ENCODE measurements at regions not wholly inside any gene's neighbourhood (a gene's known extent, or its start where the extent isn't known, plus 50 kb on each side); places are given as distances from the start of the nearest gene placed in this dataset.
"Not testable (repeated sequence)": the region's sequence is repeated elsewhere in the genome, so short reads cannot be mapped to it uniquely, and the experiment has no call there.

- no peak for DNase-seq (ENCODE audit: low spot score)
- in situ Hi-C loops (cut with HindIII; ENCODE audit: low sequenced_read_pairs): no loop called here
Observed at GRCh38 chr2:143877876-143878530, 641.9 kb downstream of the ZEB2 start.

- no peak for DNase-seq (ENCODE audit: low spot score)
- in situ Hi-C loops (cut with HindIII; ENCODE audit: low sequenced_read_pairs): no loop called here
Observed at GRCh38 chr2:143877056-143877455, 642.9 kb downstream of the ZEB2 start.

DNA sequence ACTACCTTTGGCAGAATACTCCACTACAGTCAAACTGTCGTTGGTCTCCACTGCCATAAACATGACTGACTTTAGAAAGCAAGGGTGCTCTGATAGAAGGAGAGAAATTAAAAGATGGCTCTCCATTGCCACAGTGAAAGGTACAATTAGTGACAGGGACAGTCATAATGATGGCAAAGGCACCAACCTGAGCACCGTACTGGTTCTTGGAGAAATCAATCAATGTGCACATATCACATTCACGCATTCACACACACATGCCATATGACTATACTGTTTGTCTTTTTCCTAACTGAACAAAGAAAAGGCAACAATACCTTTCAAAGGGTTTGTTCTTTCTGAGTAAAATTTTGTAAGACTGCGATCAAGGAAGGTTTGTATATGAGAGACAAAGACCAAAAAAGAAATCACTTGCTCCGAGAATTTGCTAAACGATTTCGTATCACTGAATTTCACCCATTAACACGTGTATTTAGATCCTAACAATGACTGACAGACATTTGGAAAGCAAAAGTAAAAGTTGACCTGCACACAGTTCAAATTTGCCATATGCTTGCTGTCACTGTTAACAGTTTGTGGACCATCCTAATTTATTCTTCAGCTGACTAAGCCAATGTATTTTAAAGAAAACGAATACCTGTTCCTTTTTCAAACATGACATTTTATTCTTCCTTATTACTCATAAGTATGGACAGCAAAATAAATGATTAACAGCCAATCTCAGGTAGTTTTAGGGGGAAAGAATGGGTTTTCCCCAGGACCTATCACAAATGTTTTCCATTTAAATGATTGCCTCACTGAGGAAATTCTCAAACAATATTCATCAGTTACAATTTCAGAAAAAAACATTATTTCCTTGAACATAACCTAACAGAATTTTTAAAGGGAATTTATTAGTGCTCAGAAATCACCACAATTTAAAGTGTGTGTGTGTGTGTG, 644.4 kb downstream of the ZEB2 start:
- in situ Hi-C loops (cut with HindIII; ENCODE audit: low sequenced_read_pairs): no loop called here

DNA sequence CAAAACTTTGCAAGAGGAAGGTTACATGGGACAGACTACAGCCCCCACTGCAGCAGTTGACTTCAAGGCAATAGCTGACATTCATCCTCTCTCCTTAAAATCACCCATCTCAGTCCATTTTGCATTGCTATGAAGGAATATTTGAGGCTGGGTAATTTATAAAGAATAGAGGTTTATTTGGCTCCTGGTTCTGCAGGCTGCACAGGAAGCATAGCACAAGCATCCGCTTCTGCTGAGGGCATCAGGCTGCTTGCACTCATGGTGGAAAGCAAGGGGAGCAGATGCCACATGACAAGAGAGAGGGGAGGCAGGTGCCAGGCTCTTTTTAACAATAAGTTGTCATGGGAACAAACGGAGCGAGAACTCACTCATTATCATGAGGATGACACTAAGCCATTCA, 646.0 kb downstream of the ZEB2 start:
- in situ Hi-C loops (cut with HindIII; ENCODE audit: low sequenced_read_pairs): no loop called here
- DNase-seq (ENCODE audit: low spot score): no peak

More for the DNA sequence above, 644.4 kb downstream of the ZEB2 start:
- no peak for DNase-seq (ENCODE audit: low spot score)

- DNase-seq (ENCODE audit: low spot score): no peak
- in situ Hi-C loops (cut with HindIII; ENCODE audit: low sequenced_read_pairs): no loop called here
Observed at GRCh38 chr2:143870696-143871095, 649.2 kb downstream of the ZEB2 start.

DNA sequence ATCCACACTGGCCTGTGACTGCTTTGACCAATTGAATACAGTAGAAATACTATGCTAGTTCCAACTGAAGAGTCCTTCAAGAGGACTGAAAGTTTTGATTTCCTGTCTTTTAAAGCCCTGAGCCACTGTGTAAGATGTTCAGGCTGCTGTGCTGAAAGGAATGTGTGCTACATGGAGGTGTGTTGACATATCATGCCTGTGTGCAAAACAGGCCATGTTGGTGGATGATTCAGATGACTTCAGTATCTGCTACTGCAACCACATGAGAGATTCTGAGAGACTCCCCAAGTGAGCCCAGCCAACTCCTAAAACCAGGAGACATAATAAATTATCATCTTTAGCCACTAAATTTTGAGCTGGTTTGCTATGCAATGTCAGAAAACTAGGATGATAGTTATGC, 662.9 kb downstream of the ZEB2 start:
- in situ Hi-C loops (cut with HindIII; ENCODE audit: low sequenced_read_pairs): no loop called here
- no peak for DNase-seq (ENCODE audit: low spot score)

DNA sequence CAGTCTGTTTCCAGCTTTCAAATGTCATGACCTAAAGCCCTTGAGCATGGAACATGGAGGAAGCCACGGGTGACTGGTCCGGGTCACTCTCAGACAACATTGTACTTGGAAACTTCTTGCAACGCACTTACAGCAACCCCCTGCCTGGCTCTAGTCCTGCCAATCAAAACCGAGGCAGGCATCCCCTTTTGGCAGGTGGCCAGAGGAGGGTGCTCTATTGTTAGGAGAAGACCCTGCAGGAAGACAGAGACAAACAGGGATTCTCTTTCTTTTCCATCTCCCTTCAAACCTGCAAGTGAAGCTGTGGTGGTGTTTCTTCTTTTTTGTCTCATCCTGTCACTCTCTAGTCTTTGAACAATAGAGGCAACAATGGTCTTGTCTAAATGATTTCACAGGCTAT, 667.2 kb downstream of the ZEB2 start:
- in situ Hi-C loops (cut with HindIII; ENCODE audit: low sequenced_read_pairs): no loop called here
- DNase-seq (ENCODE audit: low spot score): no peak

GRCh38 chr2:143850084-143850483, 669.8 kb downstream of the ZEB2 start:
- in situ Hi-C loops (cut with HindIII; ENCODE audit: low sequenced_read_pairs): no loop called here
- no peak for DNase-seq (ENCODE audit: low spot score)

GRCh38 chr2:143847257-143847656, 672.7 kb downstream of the ZEB2 start:
- in situ Hi-C loops (cut with HindIII; ENCODE audit: low sequenced_read_pairs): no loop called here
- DNase-seq (ENCODE audit: low spot score): no peak

- in situ Hi-C loops (cut with HindIII; ENCODE audit: low sequenced_read_pairs): no loop called here
- no peak for DNase-seq (ENCODE audit: low spot score)
Observed at GRCh38 chr2:143844986-143845385, 674.9 kb downstream of the ZEB2 start.

DNA sequence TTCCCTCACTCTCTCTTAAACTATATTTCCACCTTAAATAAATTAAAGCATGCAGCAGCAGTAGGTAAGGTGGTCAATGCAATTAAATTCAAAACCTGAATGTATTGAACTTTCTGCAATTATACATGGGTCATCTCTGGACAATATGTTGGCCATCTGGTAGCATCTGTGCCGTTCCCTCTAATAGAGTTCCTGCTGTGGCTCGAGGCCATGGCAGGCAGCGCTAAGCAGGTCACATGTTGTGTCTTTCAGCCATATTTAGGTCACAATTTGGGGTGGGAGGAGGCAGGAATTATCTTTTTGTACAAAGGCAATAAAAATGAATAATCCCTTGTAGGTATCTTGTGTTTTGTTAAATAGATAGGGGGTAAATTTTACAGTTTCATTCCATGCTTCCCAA, 676.2 kb downstream of the ZEB2 start:
- DNase-seq (ENCODE audit: low spot score): peak; percentile 67
- in situ Hi-C loops (cut with HindIII; ENCODE audit: low sequenced_read_pairs): no loop called here

GRCh38 chr2:143842836-143843235, 677.1 kb downstream of the ZEB2 start:
- no peak for DNase-seq (ENCODE audit: low spot score)
- in situ Hi-C loops (cut with HindIII; ENCODE audit: low sequenced_read_pairs): no loop called here

DNA sequence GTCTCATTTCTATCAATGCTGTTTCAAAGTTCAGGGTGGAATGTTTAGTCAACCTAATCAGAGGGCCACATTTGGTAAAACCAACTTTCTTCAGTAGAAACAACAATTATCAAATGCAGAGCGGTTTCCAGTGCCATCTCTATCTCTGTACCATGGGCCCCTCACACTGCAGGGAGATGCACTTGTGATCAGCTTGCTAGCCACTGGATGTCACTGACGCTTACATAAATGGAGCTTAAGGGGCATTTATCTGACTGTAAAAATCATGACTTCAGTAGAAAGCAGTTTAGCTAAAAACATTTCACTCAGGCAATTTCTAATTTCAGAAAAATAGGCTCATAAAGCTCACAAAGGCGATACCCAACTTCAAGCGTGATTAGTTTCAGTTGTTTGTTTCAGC, 678.0 kb downstream of the ZEB2 start:
- no peak for DNase-seq (ENCODE audit: low spot score)
- in situ Hi-C loops (cut with HindIII; ENCODE audit: low sequenced_read_pairs): no loop called here

DNA sequence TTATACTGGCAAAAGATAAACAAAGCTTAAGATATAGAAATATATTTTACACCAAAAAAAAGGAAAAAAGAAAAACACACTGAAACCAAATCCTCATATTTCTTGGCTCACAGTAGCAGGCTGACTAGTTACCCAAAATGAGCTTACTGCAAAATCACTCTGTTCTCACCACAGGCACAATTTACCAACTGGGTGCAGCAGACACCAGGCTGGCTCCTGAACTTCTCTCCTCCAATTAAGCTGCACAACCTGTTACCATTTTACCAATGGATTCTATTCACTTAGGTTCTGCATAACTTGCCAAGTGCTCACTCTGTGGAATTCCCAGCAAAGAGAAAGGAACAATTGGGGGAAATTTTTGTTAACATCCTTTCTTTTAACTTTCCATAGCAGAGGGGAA, 679.3 kb downstream of the ZEB2 start:
- in situ Hi-C loops (cut with HindIII; ENCODE audit: low sequenced_read_pairs): no loop called here
- peak; percentile 67 for DNase-seq (ENCODE audit: low spot score)

GRCh38 chr2:143840194-143840593, 679.7 kb downstream of the ZEB2 start:
- DNase-seq (ENCODE audit: low spot score): no peak
- in situ Hi-C loops (cut with HindIII; ENCODE audit: low sequenced_read_pairs): no loop called here

DNA sequence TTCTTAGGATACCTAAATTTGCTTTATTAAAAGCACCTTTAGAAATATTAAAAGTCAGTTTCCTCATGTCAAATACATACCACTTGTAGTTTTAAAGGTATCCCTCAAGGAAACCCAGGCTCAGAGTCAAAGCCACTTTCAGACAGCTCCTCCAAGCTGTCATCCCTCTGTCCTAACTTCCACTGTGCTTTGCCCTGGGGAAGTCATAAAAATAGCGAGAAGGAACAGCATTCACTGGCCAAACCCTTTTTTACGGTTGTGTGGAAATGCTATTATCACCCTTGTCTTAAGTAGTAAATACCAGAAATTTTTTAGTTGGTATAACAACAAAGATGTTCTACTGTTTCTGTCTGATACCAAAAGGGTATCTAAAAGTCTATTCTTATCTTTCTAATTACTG, 680.5 kb downstream of the ZEB2 start:
- no peak for DNase-seq (ENCODE audit: low spot score)
- in situ Hi-C loops (cut with HindIII; ENCODE audit: low sequenced_read_pairs): no loop called here

DNA sequence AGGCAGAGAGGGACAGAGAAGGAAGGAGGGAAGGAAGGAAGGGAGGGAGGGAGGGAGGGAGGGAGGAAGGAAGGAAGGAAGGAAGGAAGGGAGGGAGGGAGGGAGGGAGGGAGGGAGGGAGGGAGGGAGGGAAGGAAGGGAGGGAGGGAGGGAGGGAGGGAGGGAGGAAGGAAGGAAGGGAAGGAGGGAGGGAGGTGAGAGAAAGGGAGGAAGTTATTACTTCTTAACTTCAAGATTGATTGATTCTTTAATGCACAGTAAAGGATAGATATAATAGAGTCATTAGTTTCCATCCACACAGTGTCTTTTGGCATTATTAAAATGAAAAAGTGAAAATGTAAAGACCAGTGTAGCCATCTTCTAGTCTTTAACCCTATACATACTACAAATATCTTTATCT, 682.9 kb downstream of the ZEB2 start:
- in situ Hi-C loops (cut with HindIII; ENCODE audit: low sequenced_read_pairs); DNase-seq (ENCODE audit: low spot score): not testable (repeated sequence)

GRCh38 chr2:143835481-143835880, 684.4 kb downstream of the ZEB2 start:
- in situ Hi-C loops (cut with HindIII; ENCODE audit: low sequenced_read_pairs): no loop called here
- DNase-seq (ENCODE audit: low spot score): no peak

- DNase-seq (ENCODE audit: low spot score): no peak
- in situ Hi-C loops (cut with HindIII; ENCODE audit: low sequenced_read_pairs): no loop called here
Observed at GRCh38 chr2:143833015-143833660, 686.8 kb downstream of the ZEB2 start.

DNA sequence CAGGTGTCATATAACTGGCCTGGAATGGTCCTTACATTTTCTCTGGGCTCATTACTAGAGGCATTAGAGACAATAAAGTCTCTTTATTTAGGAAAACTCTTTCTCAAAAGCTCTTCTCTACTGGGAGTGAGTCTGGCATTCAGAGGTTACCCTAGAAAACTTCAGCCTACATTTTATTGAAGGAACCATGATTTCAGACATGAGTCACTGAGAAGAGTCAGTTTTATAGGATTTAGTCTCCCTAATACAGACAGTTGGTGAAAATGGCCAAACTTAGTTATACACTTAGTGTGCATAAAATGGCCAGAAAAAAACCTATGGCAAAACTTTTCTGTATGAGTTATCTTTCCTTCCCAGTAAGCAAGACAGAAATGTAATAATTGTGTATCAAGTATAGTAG, 689.4 kb downstream of the ZEB2 start:
- no peak for DNase-seq (ENCODE audit: low spot score)
- in situ Hi-C loops (cut with HindIII; ENCODE audit: low sequenced_read_pairs): no loop called here

All from G401 (cell line).